Pancreas (tissue), 10 donors: ENCODE measurements at regions not wholly inside any gene's neighbourhood (a gene's known extent, or its start where the extent isn't known, plus 50 kb on each side); places are given as distances from the start of the nearest gene placed in this dataset.

ENCODE experiments used
- ATAC-seq, 4 donors: fragments of 200-7000 bp; cut with Tn5 transposase; one replicate each; pipeline versions ENCODE4 v1.8.0 to v1.9.1; 2020; ENCODE audit warnings: mild to moderate bottlenecking in 4 of 4, moderate library complexity in 4 of 4
- DNase-seq, 6 donors: peaks; one replicate each; pipeline ENCODE4 v3.0.0-alpha.2; 2020
- FAIRE-seq: peaks from 2 replicates; lab custom pipeline; 2012; peaks lifted over from hg19 to GRCh38; lab: Jason Lieb, UNC
- H3K27ac ChIP-seq, 4 donors: fragments of 200-600 bp; sonication (generic); 1 replicate in 3 of 4; 2 replicates in 1 of 4; pipeline versions ENCODE4 v1.5.0 to v1.8.0; 2020
- H3K27me3 ChIP-seq, 4 donors: fragments of 200-600 bp; one replicate each; pipeline ENCODE4 v1.8.0; 2021
- H3K36me3 ChIP-seq, 3 donors: fragments of 200-600 bp; sonication (generic) in 1 of 3; one replicate each; pipeline versions ENCODE4 v1.5.0 to v1.8.0; 2020 to 2021
- H3K4me1 ChIP-seq, 3 donors: fragments of 200-600 bp; one replicate each; pipeline ENCODE4 v1.8.0; 2021
- H3K4me3 ChIP-seq, 4 donors: fragments of 200-600 bp; sonication (generic) in 2 of 4; one replicate each; pipeline versions ENCODE4 v1.5.0 to v1.8.0; 2020 to 2021
- H3K9me3 ChIP-seq, 4 donors: fragments of 200-600 bp; one replicate each; pipeline ENCODE4 v1.8.0; 2021
- CTCF ChIP-seq, 4 donors: fragments of 200-600 bp; sonication (generic) in 3 of 4; IDR thresholded peaks; one replicate each; pipeline versions ENCODE4 v1.5.0 to v1.8.0; 2021; ENCODE audit warnings: antibody characterized with exemption in 4 of 4
- WGBS, 2 donors: extraction: QIAGEN DNeasy Blood & Tissue Kit; methylation state at CpG; one replicate each; pipeline ENCODE4 v1.1.7; 2013; 5-methylcytosine and 5-hydroxymethylcytosine counted together
- intact Hi-C, 3 donors: fragments of 100-400 bp; cut with DNase I; formaldehyde crosslinking; loops; one replicate each; pipeline versions ENCODE4 v1.11.1 to v1.14.2; 2022
- donor health status: healthy with polysubstance abuse.
- donor health status: DM: no; HTN: no; CAD: no; lungs with moderate emphysema.
- donor health status: DM: no; HTN: no; CAD: no.
- donor health status: control.
- donor health status: control.
- donor health status: Bipolar disorder and iron deficiency.
- donor health status: DM: yes; HTN: yes; CAD: no.
- donor health status: DM: no; HTN: no; CAD: no.
- donor health status: DM: no; HTN: no; CAD: no.
- donor health status: DM: yes; HTN: yes; CAD: no.

GRCh38 chr4:4671774-4672349, 130.0 kb upstream of the STX18 start:
- Histone ChIP-seq H3K27ac (no peak overlapping the region), H3K4me1 (no peaks in the 10 kb centered on the region), H3K27me3 (no peaks in the 10 kb centered on the region), H3K36me3 (no peaks in the 10 kb centered on the region), H3K9me3 (no peaks in the 10 kb centered on the region), H3K4me3 (no peak overlapping the region)
- TF ChIP-seq CTCF (IDR thresholded peaks at IDR 0.05), result no peak
- intact Hi-C loops, result no loop called here
- DNase-seq (no peak), FAIRE-seq (no peak), ATAC-seq (no peak)
- 55 to 61% methylated on average over 5 of the region's 5 CpGs for WGBS, 2 donors

- no peaks in the 10 kb centered on the region for H3K36me3 ChIP-seq
- no peak overlapping the region for H3K27ac ChIP-seq
- DNase-seq, result no peak
- ATAC-seq, result no peak
- FAIRE-seq, result no peak
- H3K9me3 ChIP-seq, result no peaks in the 10 kb centered on the region
- no peaks in the 10 kb centered on the region for H3K4me1 ChIP-seq
- TF ChIP-seq CTCF (IDR thresholded peaks at IDR 0.05), result no peak
- intact Hi-C loops, result no loop called here
- H3K27me3 ChIP-seq, result no peaks in the 10 kb centered on the region
- 70 to 82% methylated on average over 5 of the region's 5 CpGs for WGBS, 2 donors
- H3K4me3 ChIP-seq, result no peak overlapping the region
Observed at GRCh38 chr4:4670869-4671268, 129.0 kb upstream of the STX18 start.

GRCh38 chr4:4668355-4669210, 126.7 kb upstream of the STX18 start:
- Histone ChIP-seq H3K27me3 (no peaks in the 10 kb centered on the region), H3K27ac (no peak overlapping the region), H3K4me3 (no peak overlapping the region), H3K36me3 (no peaks in the 10 kb centered on the region), H3K4me1 (no peaks in the 10 kb centered on the region), H3K9me3 (no peaks in the 10 kb centered on the region)
- FAIRE-seq, result no peak
- 74 to 79% methylated on average over 15 of the region's 15 CpGs for WGBS, 2 donors
- intact Hi-C loops, result no loop called here
- no peak for TF ChIP-seq CTCF (IDR thresholded peaks at IDR 0.05)
- no peak for ATAC-seq
- DNase-seq, result no peak

- H3K4me1 ChIP-seq, result no peaks in the 10 kb centered on the region
- no peaks in the 10 kb centered on the region for H3K9me3 ChIP-seq
- no peak for TF ChIP-seq CTCF (IDR thresholded peaks at IDR 0.05)
- H3K36me3 ChIP-seq, result no peaks in the 10 kb centered on the region
- no peak overlapping the region for H3K27ac ChIP-seq
- DNase-seq (no peak), FAIRE-seq (no peak), ATAC-seq (no peak)
- 52 to 64% methylated on average over 14 of the region's 14 CpGs for WGBS, 2 donors
- H3K27me3 ChIP-seq, result no peaks in the 10 kb centered on the region
- no peak overlapping the region for H3K4me3 ChIP-seq
- intact Hi-C loops, result no loop called here
Observed at GRCh38 chr4:4667622-4668081, 125.8 kb upstream of the STX18 start.
